Right lobe of liver (tissue), 6 donors: ENCODE measurements at regions not wholly inside any gene's neighbourhood (a gene's known extent, or its start where the extent isn't known, plus 50 kb on each side); places are given as distances from the start of the nearest gene placed in this dataset.

Experiments
- ATAC-seq, 4 donors: fragments of 200-7000 bp; cut with Tn5 transposase; one replicate each; pipeline ENCODE4 v1.9.1; 2020; ENCODE audit warnings: mild to moderate bottlenecking in 4 of 4, moderate library complexity in 4 of 4
- DNase-seq, 3 donors: peaks; one replicate each; pipeline ENCODE4 v3.0.0-alpha.2; 2020
- H3K27ac ChIP-seq, 3 donors: fragments of 200-600 bp; one replicate each; pipeline ENCODE4 v1.8.0; 2022
- H3K27me3 ChIP-seq, 2 donors: fragments of 200-600 bp; one replicate each; pipeline ENCODE4 v1.8.0; 2022
- H3K36me3 ChIP-seq, 4 donors: fragments of 200-600 bp; sonication (generic) in 1 of 4; one replicate each; pipeline versions ENCODE4 v1.5.1 to v1.8.0; 2017 to 2022; ENCODE audit warnings: control low read depth in 1 of 4
- H3K4me1 ChIP-seq, 4 donors: fragments of 200-600 bp; sonication (generic) in 1 of 4; one replicate each; pipeline versions ENCODE4 v1.5.1 to v1.8.0; 2017 to 2022; ENCODE audit warnings: control low read depth in 1 of 4
- H3K4me3 ChIP-seq, 3 donors: fragments of 200-600 bp; one replicate each; pipeline ENCODE4 v1.8.0; 2022
- H3K9me3 ChIP-seq, 4 donors: fragments of 200-600 bp; sonication (generic) in 1 of 4; one replicate each; pipeline versions ENCODE4 v1.5.1 to v1.8.0; 2017 to 2022; ENCODE audit warnings: control low read depth in 1 of 4
- POLR2A ChIP-seq: fragments of 450-650 bp; IDR thresholded peaks from one replicate; pipeline ENCODE4 v1.6.1; 2017; ENCODE audit warnings: antibody characterized with exemption, mild to moderate bottlenecking
- WGBS: methylation state at CpG from one replicate; pipeline ENCODE4 v1.1.6; 2018; ENCODE audit warnings: low coverage, low lambda C conversion rate; ENCODE audit not compliant: insufficient coverage; ENCODE audit errors: missing lambda C conversion rate; 5-methylcytosine and 5-hydroxymethylcytosine counted together
- intact Hi-C, 2 donors: fragments of 100-400 bp; cut with DNase I; formaldehyde crosslinking; loops; one replicate each; pipeline versions ENCODE4 v1.11.2 to v1.14.1; 2022
- TF ChIP-seq, protein P1 (sequence below), 4 donors: fragments of 200-600 bp in 3 of 4; fragments of 450-650 bp in 1 of 4; IDR thresholded peaks; one replicate each; pipeline versions ENCODE4 v1.5.1 to v1.8.0; 2016 to 2022; ENCODE audit warnings: antibody characterized with exemption in 4 of 4, mild to moderate bottlenecking in 2 of 4
- donor health status: DM: no; HTN: yes; CAD: no.
- donor health status: DM: no; HTN: no; CAD: no.
- donor health status: DM: no; HTN: no; CAD: no.
- donor health status: DM: no; HTN: yes; CAD: no.
- donor health status: DM: no; HTN: yes; CAD: no.

GRCh38 chr9:13873203-13873602 lies 440.7 kb downstream of the NFIB start:
- Histone ChIP-seq H3K27me3 (no peaks in the 10 kb centered on the region), H3K27ac (no peak overlapping the region), H3K4me3 (no peak overlapping the region), H3K36me3 (no peaks in the 10 kb centered on the region), H3K9me3 (peaks cover 0 to 3% (median 0%) of the 10 kb centered on the region in 4 donors), H3K4me1 (no peaks in the 10 kb centered on the region)
- ATAC-seq: no peak
- 68% methylated on average over 3 of the region's 3 CpGs for WGBS
- intact Hi-C loops: no loop called here
- no peak for DNase-seq
- TF ChIP-seq, protein P1, sequence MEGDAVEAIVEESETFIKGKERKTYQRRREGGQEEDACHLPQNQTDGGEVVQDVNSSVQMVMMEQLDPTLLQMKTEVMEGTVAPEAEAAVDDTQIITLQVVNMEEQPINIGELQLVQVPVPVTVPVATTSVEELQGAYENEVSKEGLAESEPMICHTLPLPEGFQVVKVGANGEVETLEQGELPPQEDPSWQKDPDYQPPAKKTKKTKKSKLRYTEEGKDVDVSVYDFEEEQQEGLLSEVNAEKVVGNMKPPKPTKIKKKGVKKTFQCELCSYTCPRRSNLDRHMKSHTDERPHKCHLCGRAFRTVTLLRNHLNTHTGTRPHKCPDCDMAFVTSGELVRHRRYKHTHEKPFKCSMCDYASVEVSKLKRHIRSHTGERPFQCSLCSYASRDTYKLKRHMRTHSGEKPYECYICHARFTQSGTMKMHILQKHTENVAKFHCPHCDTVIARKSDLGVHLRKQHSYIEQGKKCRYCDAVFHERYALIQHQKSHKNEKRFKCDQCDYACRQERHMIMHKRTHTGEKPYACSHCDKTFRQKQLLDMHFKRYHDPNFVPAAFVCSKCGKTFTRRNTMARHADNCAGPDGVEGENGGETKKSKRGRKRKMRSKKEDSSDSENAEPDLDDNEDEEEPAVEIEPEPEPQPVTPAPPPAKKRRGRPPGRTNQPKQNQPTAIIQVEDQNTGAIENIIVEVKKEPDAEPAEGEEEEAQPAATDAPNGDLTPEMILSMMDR (IDR thresholded peaks at IDR 0.05): no peak
- TF ChIP-seq POLR2A: no peak

GRCh38 chr9:13868336-13868735 lies 445.6 kb downstream of the NFIB start:
- intact Hi-C loops: no loop called here
- ATAC-seq (no peak), DNase-seq (no peak)
- Histone ChIP-seq H3K4me3 (no peak overlapping the region), H3K9me3 (no peaks in the 10 kb centered on the region), H3K27ac (no peak overlapping the region), H3K27me3 (no peaks in the 10 kb centered on the region), H3K36me3 (no peaks in the 10 kb centered on the region), H3K4me1 (no peaks in the 10 kb centered on the region)
- no peak for TF ChIP-seq POLR2A
- TF ChIP-seq, protein P1 (IDR thresholded peaks at IDR 0.05): no peak
- WGBS: 46% methylated on average over 4 of the region's 4 CpGs

- H3K27ac ChIP-seq: no peak overlapping the region
- H3K36me3 ChIP-seq: no peaks in the 10 kb centered on the region
- DNase-seq (no peak), ATAC-seq (no peak)
- H3K4me3 ChIP-seq: no peak overlapping the region
- no peak for TF ChIP-seq POLR2A
- TF ChIP-seq, protein P1 (IDR thresholded peaks at IDR 0.05): no peak
- H3K9me3 ChIP-seq: no peaks in the 10 kb centered on the region
- H3K4me1 ChIP-seq: no peaks in the 10 kb centered on the region
- intact Hi-C loops: no loop called here
- no peaks in the 10 kb centered on the region for H3K27me3 ChIP-seq
- 26% methylated on average over 1 of the region's 1 CpG for WGBS
Measured at GRCh38 chr9:13865869-13866268, 448.1 kb downstream of the NFIB start.

DNA sequence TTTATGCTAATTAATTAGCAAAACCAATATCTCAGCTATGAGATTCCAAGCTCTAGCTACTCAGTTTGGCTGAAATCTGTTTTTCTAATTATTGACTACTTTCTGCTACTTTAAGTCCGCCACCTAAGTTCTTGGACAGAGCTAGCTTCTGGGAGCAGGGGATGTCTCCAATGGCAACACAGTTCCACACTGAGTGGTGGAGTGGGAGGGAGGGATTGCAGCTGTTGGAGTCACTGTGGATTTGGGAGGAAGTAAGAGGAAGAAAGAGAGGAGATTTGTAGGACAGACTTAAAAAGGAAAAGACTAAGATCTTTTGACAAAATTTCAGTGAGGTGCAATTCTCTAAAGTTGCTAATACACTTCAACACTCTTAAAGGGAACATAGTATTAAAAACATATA lies 450.8 kb downstream of the NFIB start:
- WGBS: 36% methylated on average over 1 of the region's 1 CpG

More for the DNA sequence above, 450.8 kb downstream of the NFIB start:
- H3K27me3 ChIP-seq: no peaks in the 10 kb centered on the region
- no peak for DNase-seq
- no peaks in the 10 kb centered on the region for H3K36me3 ChIP-seq
- no peak for ATAC-seq
- intact Hi-C loops: no loop called here
- no peak overlapping the region for H3K4me3 ChIP-seq
- TF ChIP-seq, protein P1 (IDR thresholded peaks at IDR 0.05): no peak
- no peak for TF ChIP-seq POLR2A
- H3K4me1 ChIP-seq: no peaks in the 10 kb centered on the region
- no peak overlapping the region for H3K27ac ChIP-seq
- no peaks in the 10 kb centered on the region for H3K9me3 ChIP-seq
